ENCODE measurements at regions not wholly inside any gene's neighbourhood (a gene's known extent, or its start where the extent isn't known, plus 50 kb on each side); places are given as distances from the start of the nearest gene placed in this dataset.
"Not testable (repeated sequence)": the region's sequence is repeated elsewhere in the genome, so short reads cannot be mapped to it uniquely, and the experiment has no call there.

GRCh38 chr2:38243186-38243880 lies 133.7 kb downstream of the ATL2 start:
- Histone ChIP-seq H3K4me3 (no peak overlapping the region), H3K27me3 (no peaks in the 10 kb centered on the region), H3K36me3 (no peaks in the 10 kb centered on the region), H3K27ac (no peak overlapping the region), H3K4me1 (no peaks in the 10 kb centered on the region), H3K9me3 (no peaks in the 10 kb centered on the region)
- no peak for DNase-seq
- no peak for TF ChIP-seq CTCF (IDR thresholded peaks at IDR 0.05)
- intact Hi-C loops (cut with DNase I; ENCODE audit: low total_unique reads) = no loop called here

GRCh38 chr2:38239452-38239851 lies 137.6 kb downstream of the ATL2 start:
- H3K9me3 ChIP-seq = no peaks in the 10 kb centered on the region
- no peaks in the 10 kb centered on the region for H3K36me3 ChIP-seq
- DNase-seq = no peak
- no peak for TF ChIP-seq CTCF (IDR thresholded peaks at IDR 0.05)
- H3K4me3 ChIP-seq = no peak overlapping the region
- H3K27ac ChIP-seq = no peak overlapping the region
- H3K4me1 ChIP-seq = no peaks in the 10 kb centered on the region
- intact Hi-C loops (cut with DNase I; ENCODE audit: low total_unique reads) = no loop called here
- no peaks in the 10 kb centered on the region for H3K27me3 ChIP-seq

- H3K27ac ChIP-seq; H3K36me3 ChIP-seq; H3K4me3 ChIP-seq; H3K4me1 ChIP-seq; H3K27me3 ChIP-seq; intact Hi-C loops (cut with DNase I; ENCODE audit: low total_unique reads); DNase-seq; H3K9me3 ChIP-seq: not testable (repeated sequence)
Measured at GRCh38 chr2:38238705-38239104, 138.4 kb downstream of the ATL2 start.

GRCh38 chr2:38237311-38237710 lies 139.8 kb downstream of the ATL2 start:
- intact Hi-C loops (cut with DNase I; ENCODE audit: low total_unique reads) = no loop called here
- H3K36me3 ChIP-seq = no peaks in the 10 kb centered on the region
- no peaks in the 10 kb centered on the region for H3K9me3 ChIP-seq
- DNase-seq = no peak
- H3K4me1 ChIP-seq = peaks cover 0 to 7% (median 1%) of the 10 kb centered on the region in 4 donors
- no peaks in the 10 kb centered on the region for H3K27me3 ChIP-seq
- no peak overlapping the region for H3K4me3 ChIP-seq
- no peak overlapping the region for H3K27ac ChIP-seq
- TF ChIP-seq CTCF (IDR thresholded peaks at IDR 0.05) = no peak

GRCh38 chr2:38233231-38233983 lies 143.7 kb downstream of the ATL2 start:
- Histone ChIP-seq H3K9me3 (no peaks in the 10 kb centered on the region), H3K27ac (peak overlapping the region in 1 of 2 donors; percentile 5), H3K36me3 (no peaks in the 10 kb centered on the region), H3K27me3 (no peaks in the 10 kb centered on the region), H3K4me3 (no peak overlapping the region), H3K4me1 (peaks cover 0 to 7% (median 1%) of the 10 kb centered on the region in 4 donors)
- peak in 1 of 2 experiments; percentile 18 for TF ChIP-seq CTCF (IDR thresholded peaks at IDR 0.05)
- intact Hi-C loops (cut with DNase I; ENCODE audit: low total_unique reads) = no loop called here
- peak in 1 of 2 donors; percentile 30 for DNase-seq

GRCh38 chr2:38232454-38232853 lies 144.6 kb downstream of the ATL2 start:
- no peaks in the 10 kb centered on the region for H3K9me3 ChIP-seq
- H3K4me3 ChIP-seq = no peak overlapping the region
- intact Hi-C loops (cut with DNase I; ENCODE audit: low total_unique reads) = no loop called here
- H3K36me3 ChIP-seq = no peaks in the 10 kb centered on the region
- no peak for DNase-seq
- no peak for TF ChIP-seq CTCF (IDR thresholded peaks at IDR 0.05)
- H3K27me3 ChIP-seq = no peaks in the 10 kb centered on the region
- peak overlapping the region in 1 of 2 donors; percentile 5 for H3K27ac ChIP-seq
- peaks cover 0 to 7% (median 1%) of the 10 kb centered on the region in 4 donors for H3K4me1 ChIP-seq
